Epithelial cell of esophagus (primary cell): ENCODE measurements at regions not wholly inside any gene's neighbourhood (a gene's known extent, or its start where the extent isn't known, plus 50 kb on each side); places are given as distances from the start of the nearest gene placed in this dataset.
A peak's percentile ranks its signal among the peaks of the same experiment; 100 is the strongest.

Source experiments
- DNase-seq: peaks from one replicate; pipeline ENCODE4 v3.0.0; 2010; ENCODE audit warnings: low read depth
- H3K4me3 ChIP-seq: 2 replicates; pipeline ENCODE4 v1.5.1; 2011; ENCODE audit warnings: mild to moderate bottlenecking, low read length, control low read depth
- TF ChIP-seq, protein P1 (sequence below): IDR thresholded peaks from 2 replicates; pipeline ENCODE4 v1.5.1; 2011; ENCODE audit warnings: low read depth, mild to moderate bottlenecking, low read length, control low read depth, inconsistent platforms; ENCODE audit not compliant: insufficient read depth; ENCODE audit errors: missing control alignments

DNA sequence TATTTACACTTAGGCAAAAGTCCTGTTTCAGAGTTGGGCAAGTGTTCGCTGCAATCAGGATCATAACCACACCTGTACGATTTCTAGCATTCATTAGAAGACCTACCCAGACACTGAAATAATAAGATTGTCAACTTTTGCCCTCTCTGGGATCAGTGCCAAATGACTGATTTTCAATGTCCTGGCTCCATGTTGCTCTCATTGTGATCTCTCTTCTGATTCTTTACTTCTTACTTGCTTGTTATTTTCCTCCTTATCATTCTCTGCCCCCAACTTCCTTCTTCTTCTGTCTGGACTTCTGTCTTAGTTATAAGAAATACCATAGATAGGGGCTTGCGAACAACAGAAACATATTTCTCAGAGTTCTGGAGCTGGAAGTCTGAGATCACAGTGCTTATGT lies 94.4 kb upstream of the BMP2 start:
- H3K4me3 ChIP-seq: no peak overlapping the region
- TF ChIP-seq, protein P1, sequence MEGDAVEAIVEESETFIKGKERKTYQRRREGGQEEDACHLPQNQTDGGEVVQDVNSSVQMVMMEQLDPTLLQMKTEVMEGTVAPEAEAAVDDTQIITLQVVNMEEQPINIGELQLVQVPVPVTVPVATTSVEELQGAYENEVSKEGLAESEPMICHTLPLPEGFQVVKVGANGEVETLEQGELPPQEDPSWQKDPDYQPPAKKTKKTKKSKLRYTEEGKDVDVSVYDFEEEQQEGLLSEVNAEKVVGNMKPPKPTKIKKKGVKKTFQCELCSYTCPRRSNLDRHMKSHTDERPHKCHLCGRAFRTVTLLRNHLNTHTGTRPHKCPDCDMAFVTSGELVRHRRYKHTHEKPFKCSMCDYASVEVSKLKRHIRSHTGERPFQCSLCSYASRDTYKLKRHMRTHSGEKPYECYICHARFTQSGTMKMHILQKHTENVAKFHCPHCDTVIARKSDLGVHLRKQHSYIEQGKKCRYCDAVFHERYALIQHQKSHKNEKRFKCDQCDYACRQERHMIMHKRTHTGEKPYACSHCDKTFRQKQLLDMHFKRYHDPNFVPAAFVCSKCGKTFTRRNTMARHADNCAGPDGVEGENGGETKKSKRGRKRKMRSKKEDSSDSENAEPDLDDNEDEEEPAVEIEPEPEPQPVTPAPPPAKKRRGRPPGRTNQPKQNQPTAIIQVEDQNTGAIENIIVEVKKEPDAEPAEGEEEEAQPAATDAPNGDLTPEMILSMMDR: no peak
- no peak for DNase-seq

- DNase-seq: peak; percentile 55
- H3K4me3 ChIP-seq: no peak overlapping the region
- TF ChIP-seq, protein P1: no peak
These were observed 95.7 kb upstream of the BMP2 start for GRCh38 chr20:6671829-6672228.

GRCh38 chr20:6668546-6668945 lies 98.9 kb upstream of the BMP2 start:
- no peak for DNase-seq
- TF ChIP-seq, protein P1: no peak
- no peak overlapping the region for H3K4me3 ChIP-seq

DNA sequence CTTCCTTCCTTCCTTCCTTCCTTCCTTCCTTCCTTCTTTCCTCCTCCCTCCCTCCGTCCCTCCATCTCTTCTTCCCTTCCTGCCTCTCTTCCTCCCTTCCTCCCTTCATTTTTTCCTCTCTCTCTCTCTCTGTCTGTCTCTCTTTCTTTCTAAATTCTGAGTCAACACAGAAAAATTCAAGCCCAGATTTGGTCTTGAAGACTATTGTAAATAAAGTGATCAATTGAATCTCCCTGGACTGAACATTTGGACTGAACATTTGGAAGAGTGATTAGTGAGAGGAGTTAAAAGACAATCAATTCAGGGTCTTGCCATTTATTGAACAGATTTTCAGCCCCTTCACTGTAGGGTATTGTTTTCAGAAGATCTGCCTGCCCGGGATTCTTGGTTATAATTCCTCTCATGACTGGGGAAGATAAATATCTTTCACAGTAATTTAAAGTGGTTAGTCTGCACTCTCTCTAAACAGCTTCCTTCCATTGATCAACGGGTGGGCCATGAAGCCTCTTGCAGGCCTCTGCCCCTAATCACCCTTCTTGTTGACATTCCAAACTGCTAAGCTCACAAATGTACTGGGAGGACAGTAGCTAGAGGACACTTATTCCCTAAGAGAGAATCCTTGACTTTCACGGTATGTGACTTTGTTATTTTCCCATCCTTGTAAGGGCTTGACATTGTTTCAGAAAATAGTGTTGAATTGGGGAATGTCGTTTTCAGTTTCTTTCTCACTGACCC lies 101.7 kb upstream of the BMP2 start:
- no peak overlapping the region for H3K4me3 ChIP-seq
- DNase-seq: no peak
- TF ChIP-seq, protein P1: no peak

- TF ChIP-seq, protein P1: no peak
- H3K4me3 ChIP-seq: no peak overlapping the region
- peak; percentile 32 for DNase-seq
These were observed 102.3 kb upstream of the BMP2 start for GRCh38 chr20:6665161-6665560.

- TF ChIP-seq, protein P1: no peak
- no peak overlapping the region for H3K4me3 ChIP-seq
- DNase-seq: no peak
These were observed 102.9 kb upstream of the BMP2 start for GRCh38 chr20:6664574-6664973.

DNA sequence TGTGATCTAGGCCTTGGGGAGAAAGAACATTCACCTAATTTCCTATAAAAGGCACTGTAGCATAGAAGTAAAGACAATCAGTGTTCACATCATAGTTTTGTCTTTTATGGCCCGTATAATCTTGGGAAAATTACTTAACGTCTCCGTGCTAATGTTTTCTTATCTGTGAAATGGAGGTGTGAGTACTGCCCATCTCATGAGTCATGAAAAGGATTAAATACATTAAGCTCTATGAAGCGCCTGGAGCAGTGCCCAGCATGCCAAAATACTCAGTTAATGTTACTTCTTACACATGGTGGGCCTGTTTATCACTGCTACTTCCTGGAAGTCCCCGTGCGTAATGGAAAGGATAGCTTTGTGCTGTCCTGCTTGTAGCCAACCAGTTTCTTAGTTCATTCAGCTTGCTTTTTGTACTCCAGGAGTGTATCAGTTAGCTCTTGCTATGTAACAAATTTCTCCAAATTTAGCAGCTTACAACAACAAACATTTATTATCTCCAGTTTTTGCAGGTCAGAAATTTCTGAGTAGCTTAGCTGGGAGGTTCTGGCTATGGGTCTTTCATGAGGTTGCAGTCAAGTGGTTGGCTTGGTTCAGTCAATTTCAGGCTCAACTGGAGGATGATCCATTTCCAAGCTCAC lies 103.6 kb upstream of the BMP2 start:
- TF ChIP-seq, protein P1: no peak
- peak; percentile 77 for DNase-seq

More for the DNA sequence above, 103.6 kb upstream of the BMP2 start:
- no peak overlapping the region for H3K4me3 ChIP-seq
